Spleen (tissue), 11 donors: ENCODE measurements at regions not wholly inside any gene's neighbourhood (a gene's known extent, or its start where the extent isn't known, plus 50 kb on each side); places are given as distances from the start of the nearest gene placed in this dataset.

ENCODE experiments used
- DNase-seq: peaks from one replicate; pipeline ENCODE4 v3.0.0-alpha.2; 2020
- H3K27ac ChIP-seq, 8 donors: fragments of 200-600 bp; sonication (generic) in 7 of 8; 1 replicate in 4 of 8; 2 replicates in 4 of 8; pipeline versions ENCODE4 v1.5.0 to v1.8.0; 2016 to 2021; ENCODE audit warnings: inconsistent platforms in 4 of 8, mild to moderate bottlenecking in 4 of 8, moderate library complexity in 1 of 8
- H3K27me3 ChIP-seq, 7 donors: fragments of 200-600 bp; sonication (generic) in 6 of 7; replicated peaks in 1 of 7; 1 replicate in 4 of 7; 2 replicates in 3 of 7; pipeline versions ENCODE4 v1.5.0 to v1.8.0; 2016 to 2021; ENCODE audit warnings: inconsistent platforms in 3 of 7, mild to moderate bottlenecking in 1 of 7
- H3K36me3 ChIP-seq, 6 donors: fragments of 200-600 bp; sonication (generic) in 5 of 6; 1 replicate in 4 of 6; 2 replicates in 2 of 6; pipeline versions ENCODE4 v1.5.0 to v1.8.0; 2016 to 2021; ENCODE audit warnings: inconsistent platforms in 2 of 6
- H3K4me1 ChIP-seq, 6 donors: fragments of 200-600 bp; sonication (generic) in 5 of 6; 1 replicate in 3 of 6; 2 replicates in 3 of 6; pipeline versions ENCODE4 v1.5.0 to v1.8.0; 2016 to 2021; ENCODE audit warnings: inconsistent platforms in 3 of 6
- H3K4me3 ChIP-seq, 8 donors: fragments of 200-600 bp; sonication (generic) in 7 of 8; 1 replicate in 4 of 8; 2 replicates in 4 of 8; pipeline versions ENCODE4 v1.5.0 to v1.8.0; 2016 to 2021; ENCODE audit warnings: inconsistent platforms in 4 of 8, mild to moderate bottlenecking in 4 of 8, moderate library complexity in 2 of 8
- H3K9me3 ChIP-seq, 8 donors: fragments of 200-600 bp; sonication (generic) in 7 of 8; 1 replicate in 4 of 8; 2 replicates in 4 of 8; pipeline versions ENCODE4 v1.5.0 to v1.8.0; 2016 to 2021; ENCODE audit warnings: inconsistent platforms in 4 of 8
- POLR2A ChIP-seq, 3 donors: fragments of 450-650 bp; IDR thresholded peaks; one replicate each; pipeline ENCODE4 v1.5.1; 2017; ENCODE audit warnings: antibody characterized with exemption in 3 of 3, mild to moderate bottlenecking in 1 of 3
- POLR2AphosphoS5 ChIP-seq, 3 donors: sonication (generic); formaldehyde crosslinking; IDR thresholded peaks; one replicate each; pipeline ENCODE4 v1.5.1; 2017; ENCODE audit warnings: antibody characterized with exemption in 3 of 3
- WGBS, 5 donors: extraction: QIAGEN DNeasy Blood & Tissue Kit in 3 of 5; methylation state at CpG; one replicate each; pipeline versions ENCODE4 v1.1.5 to v1.1.7; 2013 to 2018; 5-methylcytosine and 5-hydroxymethylcytosine counted together
- intact Hi-C: fragments of 100-400 bp; cut with DNase I; formaldehyde crosslinking; loops from one replicate; pipeline ENCODE4 v1.15.0; 2023; ENCODE audit warnings: low total_unique reads
- TF ChIP-seq, protein P1 (sequence below), 11 experiments: fragments of 200-600 bp in 7 of 11; fragments of 450-650 bp in 4 of 11; sonication (generic) in 4 of 11; IDR thresholded peaks in 8 of 11; conservative IDR thresholded peaks in 3 of 11; 1 replicate in 7 of 11; 2 replicates in 4 of 11; pipeline versions ENCODE4 v1.4.0 to v1.8.0; 2016 to 2021; ENCODE audit warnings: antibody characterized with exemption in 11 of 11, inconsistent platforms in 4 of 11, mild to moderate bottlenecking in 1 of 11
- donor health status: healthy with polysubstance abuse.
- donor health status: DM: no; HTN: no; CAD: no; lungs with moderate emphysema.
- donor health status: DM: no; HTN: no; CAD: no.
- donor health status: Bipolar disorder and iron deficiency.
- donor health status: healthy.
- donor health status: DM: no; HTN: no; CAD: no.
- donor health status: DM: yes; HTN: yes; CAD: no.

DNA sequence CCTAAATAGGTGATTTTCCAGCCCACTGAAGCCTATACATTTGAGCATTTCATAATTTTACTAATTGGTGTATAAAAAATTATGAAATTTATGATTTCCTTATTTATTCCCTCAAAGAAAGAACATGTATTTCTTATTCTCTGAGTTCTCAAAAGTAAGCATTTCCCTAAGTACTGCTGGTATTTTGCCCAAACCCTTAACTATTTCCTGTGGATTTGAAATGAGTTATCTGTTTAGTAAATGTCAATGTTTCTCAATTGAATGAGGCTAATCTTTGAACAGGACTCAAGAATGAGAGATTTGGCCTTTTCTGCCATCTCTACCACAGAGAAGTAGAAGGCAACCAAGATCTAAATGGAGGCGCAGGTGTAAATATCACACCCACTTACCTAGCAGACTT is 751.7 kb downstream of the TLE1 start:
- intact Hi-C loops: no loop called here
- 79 to 93% (median 91%) methylated on average over 1 of the region's 1 CpG for WGBS, 5 donors
- TF ChIP-seq POLR2A (IDR thresholded peaks at IDR 0.05) (no peak), POLR2AphosphoS5 (IDR thresholded peaks at IDR 0.05) (no peak)
- TF ChIP-seq, protein P1, sequence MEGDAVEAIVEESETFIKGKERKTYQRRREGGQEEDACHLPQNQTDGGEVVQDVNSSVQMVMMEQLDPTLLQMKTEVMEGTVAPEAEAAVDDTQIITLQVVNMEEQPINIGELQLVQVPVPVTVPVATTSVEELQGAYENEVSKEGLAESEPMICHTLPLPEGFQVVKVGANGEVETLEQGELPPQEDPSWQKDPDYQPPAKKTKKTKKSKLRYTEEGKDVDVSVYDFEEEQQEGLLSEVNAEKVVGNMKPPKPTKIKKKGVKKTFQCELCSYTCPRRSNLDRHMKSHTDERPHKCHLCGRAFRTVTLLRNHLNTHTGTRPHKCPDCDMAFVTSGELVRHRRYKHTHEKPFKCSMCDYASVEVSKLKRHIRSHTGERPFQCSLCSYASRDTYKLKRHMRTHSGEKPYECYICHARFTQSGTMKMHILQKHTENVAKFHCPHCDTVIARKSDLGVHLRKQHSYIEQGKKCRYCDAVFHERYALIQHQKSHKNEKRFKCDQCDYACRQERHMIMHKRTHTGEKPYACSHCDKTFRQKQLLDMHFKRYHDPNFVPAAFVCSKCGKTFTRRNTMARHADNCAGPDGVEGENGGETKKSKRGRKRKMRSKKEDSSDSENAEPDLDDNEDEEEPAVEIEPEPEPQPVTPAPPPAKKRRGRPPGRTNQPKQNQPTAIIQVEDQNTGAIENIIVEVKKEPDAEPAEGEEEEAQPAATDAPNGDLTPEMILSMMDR (IDR thresholded peaks at IDR 0.05 in 8 of 11, conservative IDR thresholded peaks at IDR 0.05 in 3 of 11): no peak
- H3K9me3 ChIP-seq: no peaks in the 10 kb centered on the region
- H3K4me1 ChIP-seq: peaks cover 0 to 3% (median 0%) of the 10 kb centered on the region in 6 donors
- no peak overlapping the region for H3K4me3 ChIP-seq
- no peak for DNase-seq
- H3K27ac ChIP-seq: no peak overlapping the region
- H3K36me3 ChIP-seq: no peaks in the 10 kb centered on the region
- no peaks in the 10 kb centered on the region for H3K27me3 ChIP-seq

- Histone ChIP-seq H3K9me3 (no peaks in the 10 kb centered on the region), H3K36me3 (no peaks in the 10 kb centered on the region), H3K27ac (no peak overlapping the region), H3K4me1 (peaks cover 0 to 3% (median 0%) of the 10 kb centered on the region in 6 donors), H3K27me3 (no peaks in the 10 kb centered on the region), H3K4me3 (no peak overlapping the region)
- DNase-seq: no peak
- WGBS, 5 donors: 79 to 95% (median 90%) methylated on average over 3 of the region's 3 CpGs
- intact Hi-C loops: no loop called here
- TF ChIP-seq, protein P1 (IDR thresholded peaks at IDR 0.05 in 8 of 11, conservative IDR thresholded peaks at IDR 0.05 in 3 of 11): no peak
- TF ChIP-seq POLR2A (IDR thresholded peaks at IDR 0.05): no peak
- no peak for TF ChIP-seq POLR2AphosphoS5 (IDR thresholded peaks at IDR 0.05)
Measured at GRCh38 chr9:80934095-80934494, 755.3 kb downstream of the TLE1 start.

GRCh38 chr9:80932947-80933780 is 756.2 kb downstream of the TLE1 start:
- Histone ChIP-seq H3K4me1 (peaks cover 0 to 3% (median 0%) of the 10 kb centered on the region in 6 donors), H3K9me3 (peaks cover 0 to 4% (median 0%) of the 10 kb centered on the region in 8 donors), H3K27ac (no peak overlapping the region), H3K27me3 (no peaks in the 10 kb centered on the region), H3K36me3 (no peaks in the 10 kb centered on the region), H3K4me3 (no peak overlapping the region)
- TF ChIP-seq, protein P1 (IDR thresholded peaks at IDR 0.05 in 8 of 11, conservative IDR thresholded peaks at IDR 0.05 in 3 of 11): no peak
- TF ChIP-seq POLR2A (IDR thresholded peaks at IDR 0.05) (no peak), POLR2AphosphoS5 (IDR thresholded peaks at IDR 0.05) (no peak)
- DNase-seq: no peak
- 76 to 90% (median 79%) methylated on average over 7 of the region's 7 CpGs for WGBS, 5 donors
- intact Hi-C loops: no loop called here

- TF ChIP-seq, protein P1 (IDR thresholded peaks at IDR 0.05 in 8 of 11, conservative IDR thresholded peaks at IDR 0.05 in 3 of 11): no peak
- TF ChIP-seq POLR2AphosphoS5 (IDR thresholded peaks at IDR 0.05): no peak
- no peak for TF ChIP-seq POLR2A (IDR thresholded peaks at IDR 0.05)
- Histone ChIP-seq H3K27me3 (no peaks in the 10 kb centered on the region), H3K9me3 (peaks cover 0 to 12% (median 0%) of the 10 kb centered on the region in 8 donors), H3K27ac (no peak overlapping the region), H3K36me3 (no peaks in the 10 kb centered on the region), H3K4me3 (no peak overlapping the region), H3K4me1 (no peaks in the 10 kb centered on the region)
- intact Hi-C loops: no loop called here
- 49 to 79% (median 56%) methylated on average over 3 of the region's 3 CpGs for WGBS, 5 donors
- no peak for DNase-seq
Measured at GRCh38 chr9:80932181-80932580, 757.2 kb downstream of the TLE1 start.
